ENCODE measurements at regions not wholly inside any gene's neighbourhood (a gene's known extent, or its start where the extent isn't known, plus 50 kb on each side); places are given as distances from the start of the nearest gene placed in this dataset.
A peak's percentile ranks its signal among the peaks of the same experiment; 100 is the strongest.

DNA sequence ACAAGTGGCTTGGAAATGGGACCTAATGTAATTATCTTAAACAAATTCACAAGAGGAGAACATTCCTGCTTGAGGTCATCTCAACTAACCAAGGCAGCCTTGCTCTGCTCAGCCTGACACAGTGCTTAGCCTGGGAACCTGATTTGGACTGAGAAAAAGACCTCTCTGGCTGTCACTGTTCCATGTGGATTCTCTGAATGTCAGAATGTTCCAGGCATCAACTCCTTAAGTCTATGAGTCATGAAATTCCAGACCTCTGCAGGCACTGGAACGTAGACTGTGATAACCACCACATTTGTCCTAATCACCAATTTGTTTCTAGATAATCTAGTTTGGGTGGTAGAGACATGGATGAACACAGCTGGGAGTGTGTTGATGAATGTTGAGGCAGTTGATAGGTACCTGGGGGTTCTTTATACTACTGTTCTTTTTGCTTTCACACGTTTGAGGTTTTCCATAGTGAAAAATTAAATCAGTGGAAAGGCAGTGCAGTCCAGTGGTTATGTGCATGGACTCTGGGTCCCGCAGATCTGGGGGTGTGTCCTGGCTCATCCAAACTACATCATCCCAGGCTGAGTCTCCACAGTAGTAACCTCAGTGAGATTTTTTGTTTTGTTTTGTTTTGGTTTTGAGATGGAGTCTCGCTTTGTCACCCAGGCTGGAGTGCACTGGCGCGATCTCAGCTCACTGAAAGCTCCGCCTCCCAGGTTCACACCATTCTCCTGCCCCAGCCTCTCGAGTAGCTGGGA is 269.6 kb downstream of the MN1 start:
- Histone ChIP-seq H3K9ac (ENCODE audit: control insufficient read depth, extremely low read depth, insufficient read depth, low read length) (no peak overlapping the region), H3K27me3 (ENCODE audit: control insufficient read depth, extremely low read depth, insufficient read depth, low read length) (no peaks in the 10 kb centered on the region), H3K9me3 (ENCODE audit: control insufficient read depth, low read depth, low read length) (no peaks in the 10 kb centered on the region), H3K4me2 (ENCODE audit: control insufficient read depth, extremely low read depth, insufficient read depth, low read depth, low read length) (no peak overlapping the region), H4K20me1 (ENCODE audit: control insufficient read depth, extremely low read depth, insufficient read depth, low read length) (no peaks in the 10 kb centered on the region), H3K4me1 (ENCODE audit: control insufficient read depth, extremely low read depth, insufficient read depth, low read length) (peaks cover 9% of the 10 kb centered on the region), H3K9me1 (ENCODE audit: control insufficient read depth, extremely low read depth, insufficient read depth, low read length) (no peaks in the 10 kb centered on the region), H3K4me3 (ENCODE audit: control insufficient read depth in 2 of 3, extremely low read depth in 1 of 3, insufficient read depth in 2 of 3, low read depth in 1 of 3, low read length in 3 of 3) (no peak overlapping the region), H3K36me3 (ENCODE audit: control insufficient read depth in 2 of 2, extremely low read depth in 1 of 2, insufficient read depth in 2 of 2, low read length in 2 of 2) (no peaks in the 10 kb centered on the region), H3K27ac (ENCODE audit: control insufficient read depth, insufficient read depth, low read length) (no peak overlapping the region), H3K79me2 (ENCODE audit: control insufficient read depth, insufficient read depth, low read length) (no peaks in the 10 kb centered on the region), H2AFZ (ENCODE audit: control insufficient read depth, low read length) (no peak overlapping the region)
- no peak for DNase-seq (ENCODE audit: low read depth, low spot score)
- dilution Hi-C loops (cut with MboI; ENCODE audit: extremely low pct_ligation_motif_present, low sequenced_read_pairs) = no loop called here
- peak; percentile 88 for FAIRE-seq
- TF ChIP-seq, protein P1, sequence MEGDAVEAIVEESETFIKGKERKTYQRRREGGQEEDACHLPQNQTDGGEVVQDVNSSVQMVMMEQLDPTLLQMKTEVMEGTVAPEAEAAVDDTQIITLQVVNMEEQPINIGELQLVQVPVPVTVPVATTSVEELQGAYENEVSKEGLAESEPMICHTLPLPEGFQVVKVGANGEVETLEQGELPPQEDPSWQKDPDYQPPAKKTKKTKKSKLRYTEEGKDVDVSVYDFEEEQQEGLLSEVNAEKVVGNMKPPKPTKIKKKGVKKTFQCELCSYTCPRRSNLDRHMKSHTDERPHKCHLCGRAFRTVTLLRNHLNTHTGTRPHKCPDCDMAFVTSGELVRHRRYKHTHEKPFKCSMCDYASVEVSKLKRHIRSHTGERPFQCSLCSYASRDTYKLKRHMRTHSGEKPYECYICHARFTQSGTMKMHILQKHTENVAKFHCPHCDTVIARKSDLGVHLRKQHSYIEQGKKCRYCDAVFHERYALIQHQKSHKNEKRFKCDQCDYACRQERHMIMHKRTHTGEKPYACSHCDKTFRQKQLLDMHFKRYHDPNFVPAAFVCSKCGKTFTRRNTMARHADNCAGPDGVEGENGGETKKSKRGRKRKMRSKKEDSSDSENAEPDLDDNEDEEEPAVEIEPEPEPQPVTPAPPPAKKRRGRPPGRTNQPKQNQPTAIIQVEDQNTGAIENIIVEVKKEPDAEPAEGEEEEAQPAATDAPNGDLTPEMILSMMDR (optimal IDR thresholded peaks at IDR 0.05 in 1 of 3, IDR thresholded peaks at IDR 0.05 in 1 of 3, conservative IDR thresholded peaks at IDR 0.05 in 1 of 3; ENCODE audit: extremely low read depth in 1 of 3, insufficient read depth in 2 of 3, low read length in 3 of 3) = no peak

DNA sequence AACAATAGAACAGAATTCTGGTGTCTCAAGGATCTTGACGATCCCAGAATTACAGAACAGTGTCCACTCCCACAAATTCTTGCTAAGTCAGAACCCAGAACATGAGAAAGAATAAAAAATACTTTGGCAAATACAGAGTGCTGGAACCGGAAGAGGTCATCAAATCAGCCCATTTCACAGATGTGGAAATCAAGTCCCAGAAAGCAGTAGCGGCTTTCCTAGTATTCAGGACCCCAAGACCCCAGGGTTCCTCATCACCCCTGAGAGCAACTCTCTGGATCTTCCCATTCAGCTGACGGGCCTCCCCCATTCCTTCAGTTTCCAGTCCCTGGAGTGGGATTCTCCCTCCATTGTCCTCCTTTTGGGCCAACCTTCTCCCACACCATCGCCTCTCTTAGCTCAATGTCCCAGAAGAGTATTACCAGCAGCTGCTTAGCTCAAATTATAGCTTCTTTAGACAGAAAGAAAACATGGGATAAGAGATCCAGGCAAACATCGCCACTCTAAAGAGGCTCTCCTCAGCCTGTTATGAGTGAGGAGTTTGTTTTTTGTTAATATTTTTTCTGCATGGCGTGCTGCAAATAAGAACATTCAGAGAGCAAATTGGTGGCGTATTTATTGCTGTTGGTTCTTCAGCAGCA is 268.3 kb downstream of the MN1 start:
- DNase-seq (ENCODE audit: low read depth, low spot score) (no peak), FAIRE-seq (no peak)
- TF ChIP-seq, protein P1 (optimal IDR thresholded peaks at IDR 0.05 in 1 of 3, IDR thresholded peaks at IDR 0.05 in 1 of 3, conservative IDR thresholded peaks at IDR 0.05 in 1 of 3; ENCODE audit: extremely low read depth in 1 of 3, insufficient read depth in 2 of 3, low read length in 3 of 3) = no peak
- no peak for TF ChIP-seq EZH2 (IDR thresholded peaks at IDR 0.05; ENCODE audit: low read length)
- Histone ChIP-seq H2AFZ (ENCODE audit: control insufficient read depth, low read length) (no peak overlapping the region), H4K20me1 (ENCODE audit: control insufficient read depth, extremely low read depth, insufficient read depth, low read length) (no peaks in the 10 kb centered on the region), H3K4me1 (ENCODE audit: control insufficient read depth, extremely low read depth, insufficient read depth, low read length) (peaks cover 9% of the 10 kb centered on the region), H3K36me3 (ENCODE audit: control insufficient read depth in 2 of 2, extremely low read depth in 1 of 2, insufficient read depth in 2 of 2, low read length in 2 of 2) (no peaks in the 10 kb centered on the region), H3K9me1 (ENCODE audit: control insufficient read depth, extremely low read depth, insufficient read depth, low read length) (no peaks in the 10 kb centered on the region), H3K9me3 (ENCODE audit: control insufficient read depth, low read depth, low read length) (no peaks in the 10 kb centered on the region), H3K4me2 (ENCODE audit: control insufficient read depth, extremely low read depth, insufficient read depth, low read depth, low read length) (no peak overlapping the region), H3K4me3 (ENCODE audit: control insufficient read depth in 2 of 3, extremely low read depth in 1 of 3, insufficient read depth in 2 of 3, low read depth in 1 of 3, low read length in 3 of 3) (no peak overlapping the region), H3K27me3 (ENCODE audit: control insufficient read depth, extremely low read depth, insufficient read depth, low read length) (no peaks in the 10 kb centered on the region), H3K27ac (ENCODE audit: control insufficient read depth, insufficient read depth, low read length) (no peak overlapping the region), H3K79me2 (ENCODE audit: control insufficient read depth, insufficient read depth, low read length) (no peaks in the 10 kb centered on the region), H3K9ac (ENCODE audit: control insufficient read depth, extremely low read depth, insufficient read depth, low read length) (no peak overlapping the region)
- dilution Hi-C loops (cut with MboI; ENCODE audit: extremely low pct_ligation_motif_present, low sequenced_read_pairs) = no loop called here

Measured in keratinocyte (primary cell).